Mammary epithelial cell (primary cell): ENCODE measurements at regions not wholly inside any gene's neighbourhood (a gene's known extent, or its start where the extent isn't known, plus 50 kb on each side); places are given as distances from the start of the nearest gene placed in this dataset.

Experiments
- EZH2 ChIP-seq: IDR thresholded peaks from 2 replicates; pipeline ENCODE4 v1.6.1; 2012; ENCODE audit warnings: low read length, inconsistent platforms, borderline replicate concordance
- TF ChIP-seq, protein P1 (sequence below), 2 donors: IDR thresholded peaks in 1 of 2; conservative IDR thresholded peaks in 1 of 2; 2 replicates each; pipeline ENCODE4 v1.5.1; 2011 to 2012; ENCODE audit warnings: inconsistent platforms in 2 of 2, low read length in 2 of 2, mild to moderate bottlenecking in 2 of 2, control low read depth in 1 of 2, low read depth in 1 of 2; ENCODE audit not compliant: insufficient read depth in 1 of 2; ENCODE audit errors: extremely low read depth in 1 of 2

DNA sequence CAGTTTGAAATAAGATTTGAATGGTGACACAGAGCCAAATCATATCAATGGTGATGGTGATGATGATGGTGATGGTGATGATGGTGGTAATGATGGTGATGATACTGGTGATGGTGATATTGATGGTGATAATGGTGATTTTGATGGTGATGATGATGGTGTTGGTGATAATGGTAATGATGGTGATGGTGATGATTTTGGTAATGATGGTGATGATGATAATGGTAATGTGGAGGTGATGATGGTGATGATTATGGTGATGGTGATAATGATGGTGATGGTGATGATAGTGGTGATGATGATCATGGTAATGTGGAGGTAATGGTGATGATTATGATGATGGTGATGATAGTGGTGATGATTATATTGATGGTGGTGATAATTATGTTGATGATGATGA, 311.9 kb upstream of the SFSWAP start:
- TF ChIP-seq, protein P1, sequence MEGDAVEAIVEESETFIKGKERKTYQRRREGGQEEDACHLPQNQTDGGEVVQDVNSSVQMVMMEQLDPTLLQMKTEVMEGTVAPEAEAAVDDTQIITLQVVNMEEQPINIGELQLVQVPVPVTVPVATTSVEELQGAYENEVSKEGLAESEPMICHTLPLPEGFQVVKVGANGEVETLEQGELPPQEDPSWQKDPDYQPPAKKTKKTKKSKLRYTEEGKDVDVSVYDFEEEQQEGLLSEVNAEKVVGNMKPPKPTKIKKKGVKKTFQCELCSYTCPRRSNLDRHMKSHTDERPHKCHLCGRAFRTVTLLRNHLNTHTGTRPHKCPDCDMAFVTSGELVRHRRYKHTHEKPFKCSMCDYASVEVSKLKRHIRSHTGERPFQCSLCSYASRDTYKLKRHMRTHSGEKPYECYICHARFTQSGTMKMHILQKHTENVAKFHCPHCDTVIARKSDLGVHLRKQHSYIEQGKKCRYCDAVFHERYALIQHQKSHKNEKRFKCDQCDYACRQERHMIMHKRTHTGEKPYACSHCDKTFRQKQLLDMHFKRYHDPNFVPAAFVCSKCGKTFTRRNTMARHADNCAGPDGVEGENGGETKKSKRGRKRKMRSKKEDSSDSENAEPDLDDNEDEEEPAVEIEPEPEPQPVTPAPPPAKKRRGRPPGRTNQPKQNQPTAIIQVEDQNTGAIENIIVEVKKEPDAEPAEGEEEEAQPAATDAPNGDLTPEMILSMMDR (conservative IDR thresholded peaks at IDR 0.05 in 1 of 2, IDR thresholded peaks at IDR 0.05 in 1 of 2; ENCODE audit: extremely low read depth in 1 of 2, insufficient read depth in 1 of 2, low read depth in 1 of 2, low read length in 2 of 2), result no peak
- no peak for TF ChIP-seq EZH2
